KMS-11 (cell line): ENCODE measurements at regions not wholly inside any gene's neighbourhood (a gene's known extent, or its start where the extent isn't known, plus 50 kb on each side); places are given as distances from the start of the nearest gene placed in this dataset.

Experiments
- H2AFZ ChIP-seq: fragments of 200-600 bp; sonication (generic); 2 replicates; pipeline ENCODE4 v1.6.1; 2016; ENCODE audit warnings: antibody characterized with exemption, mixed run types, low read depth
- H3K27ac ChIP-seq: fragments of 200-600 bp; sonication (generic); 2 replicates; pipeline ENCODE4 v1.6.1; 2016; ENCODE audit warnings: mild to moderate bottlenecking, mixed run types
- H3K27me3 ChIP-seq: fragments of 200-600 bp; sonication (generic); 2 replicates; pipeline ENCODE4 v1.6.1; 2017; ENCODE audit warnings: mild to moderate bottlenecking, low read depth, mixed run types, moderate library complexity; ENCODE audit not compliant: insufficient read depth
- H3K36me3 ChIP-seq: fragments of 200-600 bp; sonication (generic); 2 replicates; pipeline ENCODE4 v1.6.1; 2017; ENCODE audit warnings: mild to moderate bottlenecking, mixed run types; ENCODE audit not compliant: insufficient read depth
- H3K4me1 ChIP-seq: fragments of 200-600 bp; sonication (generic); 2 replicates; pipeline ENCODE4 v1.6.1; 2016; ENCODE audit warnings: mild to moderate bottlenecking, low read depth, mixed run types; ENCODE audit not compliant: poor library complexity, severe bottlenecking
- H3K4me2 ChIP-seq: fragments of 200-600 bp; sonication (generic); 2 replicates; pipeline ENCODE4 v1.7.0; 2016; ENCODE audit warnings: mild to moderate bottlenecking, mixed run types
- H3K4me3 ChIP-seq: fragments of 200-600 bp; sonication (generic); IDR thresholded peaks from 2 replicates; pipeline ENCODE4 v1.6.1; 2017; ENCODE audit warnings: low read depth, low read length, mixed read lengths; ENCODE audit not compliant: insufficient read depth
- H3K79me2 ChIP-seq: fragments of 200-600 bp; sonication (generic); 2 replicates; pipeline ENCODE4 v1.6.1; 2016; ENCODE audit warnings: low read depth, mixed run types; ENCODE audit not compliant: insufficient read depth
- H3K9ac ChIP-seq: fragments of 200-600 bp; sonication (generic); 2 replicates; pipeline ENCODE4 v1.6.1; 2016; ENCODE audit warnings: mild to moderate bottlenecking, mixed run types
- H4K20me1 ChIP-seq: fragments of 200-600 bp; sonication (generic); 2 replicates; pipeline ENCODE4 v1.6.1; 2016; ENCODE audit warnings: mild to moderate bottlenecking, mixed run types; ENCODE audit not compliant: insufficient read depth
- TF ChIP-seq, protein P1 (sequence below): fragments of 200-600 bp; sonication (generic); conservative IDR thresholded peaks from 2 replicates; pipeline ENCODE4 v1.6.1; 2017; ENCODE audit warnings: low read depth, mild to moderate bottlenecking, antibody characterized with exemption, low read length, moderate library complexity, mixed read lengths

DNA sequence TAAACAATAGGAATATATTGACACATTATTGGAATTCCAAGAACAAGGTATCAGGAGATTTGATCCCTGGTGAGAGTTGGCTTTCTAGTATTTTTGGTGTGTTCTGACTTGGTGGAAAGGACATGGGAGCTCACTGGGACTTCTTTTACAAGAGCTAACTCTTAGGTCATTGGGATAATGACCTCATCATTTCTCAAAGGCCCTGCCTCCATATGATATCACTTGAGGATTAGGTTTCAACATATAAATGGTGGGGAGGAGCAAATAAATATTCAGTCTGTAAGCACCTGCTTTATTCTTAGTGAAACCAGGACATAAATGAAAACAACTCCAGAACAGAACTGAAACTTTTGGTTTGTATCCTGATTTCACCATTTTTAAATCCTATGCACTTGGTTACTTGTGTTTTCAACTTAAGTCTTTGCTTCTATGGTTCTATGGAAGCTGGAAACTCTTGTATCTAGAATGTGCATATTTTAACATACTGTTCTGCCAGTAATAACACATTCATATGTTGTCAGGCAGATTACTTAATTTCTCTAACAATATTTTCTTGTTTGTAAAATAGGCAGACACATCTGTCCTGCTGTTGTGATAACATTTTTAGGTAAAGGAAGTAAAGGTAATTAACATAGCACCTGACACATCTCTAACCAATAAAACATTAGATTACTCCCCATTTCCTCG, 1527.7 kb upstream of the CDH8 start:
- Histone ChIP-seq H3K4me2 (no peak overlapping the region), H3K4me1 (no peaks in the 10 kb centered on the region), H3K4me3 (no peak overlapping the region), H3K27ac (no peak overlapping the region), H3K9ac (no peak overlapping the region), H3K79me2 (no peaks in the 10 kb centered on the region), H3K36me3 (no peaks in the 10 kb centered on the region), H4K20me1 (no peaks in the 10 kb centered on the region), H2AFZ (no peak overlapping the region), H3K27me3 (no peaks in the 10 kb centered on the region)
- TF ChIP-seq, protein P1, sequence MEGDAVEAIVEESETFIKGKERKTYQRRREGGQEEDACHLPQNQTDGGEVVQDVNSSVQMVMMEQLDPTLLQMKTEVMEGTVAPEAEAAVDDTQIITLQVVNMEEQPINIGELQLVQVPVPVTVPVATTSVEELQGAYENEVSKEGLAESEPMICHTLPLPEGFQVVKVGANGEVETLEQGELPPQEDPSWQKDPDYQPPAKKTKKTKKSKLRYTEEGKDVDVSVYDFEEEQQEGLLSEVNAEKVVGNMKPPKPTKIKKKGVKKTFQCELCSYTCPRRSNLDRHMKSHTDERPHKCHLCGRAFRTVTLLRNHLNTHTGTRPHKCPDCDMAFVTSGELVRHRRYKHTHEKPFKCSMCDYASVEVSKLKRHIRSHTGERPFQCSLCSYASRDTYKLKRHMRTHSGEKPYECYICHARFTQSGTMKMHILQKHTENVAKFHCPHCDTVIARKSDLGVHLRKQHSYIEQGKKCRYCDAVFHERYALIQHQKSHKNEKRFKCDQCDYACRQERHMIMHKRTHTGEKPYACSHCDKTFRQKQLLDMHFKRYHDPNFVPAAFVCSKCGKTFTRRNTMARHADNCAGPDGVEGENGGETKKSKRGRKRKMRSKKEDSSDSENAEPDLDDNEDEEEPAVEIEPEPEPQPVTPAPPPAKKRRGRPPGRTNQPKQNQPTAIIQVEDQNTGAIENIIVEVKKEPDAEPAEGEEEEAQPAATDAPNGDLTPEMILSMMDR, result no peak

DNA sequence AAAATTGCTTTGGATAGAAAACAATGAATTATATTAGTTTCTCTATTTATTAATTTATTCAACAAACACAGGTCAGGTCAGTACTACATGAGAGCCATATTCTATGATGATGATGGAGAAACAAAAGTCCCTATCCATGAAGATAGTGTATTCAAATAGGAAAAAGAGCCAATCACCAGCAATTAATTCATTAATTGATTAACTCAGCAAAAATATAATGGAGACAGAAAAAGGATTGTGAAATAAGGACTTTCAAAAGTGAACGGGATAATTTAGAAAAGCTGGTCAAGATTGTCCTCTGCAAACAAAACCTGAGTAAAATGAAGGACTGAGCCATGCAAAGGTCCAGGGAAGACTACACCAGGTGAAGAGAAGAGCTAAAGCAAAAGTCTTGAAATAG, 1517.7 kb upstream of the CDH8 start:
- H2AFZ ChIP-seq, result no peak overlapping the region
- H4K20me1 ChIP-seq, result no peaks in the 10 kb centered on the region
- H3K4me3 ChIP-seq, result no peak overlapping the region
- no peak overlapping the region for H3K4me2 ChIP-seq
- no peaks in the 10 kb centered on the region for H3K79me2 ChIP-seq
- no peaks in the 10 kb centered on the region for H3K4me1 ChIP-seq
- TF ChIP-seq, protein P1, result no peak
- no peak overlapping the region for H3K27ac ChIP-seq
- no peaks in the 10 kb centered on the region for H3K36me3 ChIP-seq
- H3K9ac ChIP-seq, result no peak overlapping the region
- no peaks in the 10 kb centered on the region for H3K27me3 ChIP-seq

DNA sequence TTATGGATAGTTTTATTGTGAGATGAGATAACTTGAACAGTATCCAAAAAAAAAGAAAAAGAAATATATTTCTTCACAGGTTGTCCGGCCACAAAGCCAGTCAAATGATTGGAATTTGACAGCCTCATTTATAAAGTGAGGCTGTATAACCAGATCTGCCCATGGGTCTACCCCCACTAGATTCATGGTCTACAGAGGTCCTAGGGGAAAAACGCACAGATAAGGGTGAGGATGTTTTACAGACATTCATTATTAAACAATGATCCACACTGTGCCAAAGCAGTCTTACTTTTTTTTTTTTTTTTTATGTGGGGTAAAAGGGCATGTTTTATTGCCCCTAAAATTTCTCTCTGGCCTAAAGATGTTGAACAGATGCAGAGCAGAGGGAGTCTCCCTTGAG, 1503.0 kb upstream of the CDH8 start:
- no peaks in the 10 kb centered on the region for H3K27me3 ChIP-seq
- no peaks in the 10 kb centered on the region for H3K36me3 ChIP-seq
- H3K4me2 ChIP-seq, result no peak overlapping the region
- H3K4me3 ChIP-seq, result no peak overlapping the region
- no peak overlapping the region for H2AFZ ChIP-seq
- H3K79me2 ChIP-seq, result no peaks in the 10 kb centered on the region
- H3K4me1 ChIP-seq, result no peaks in the 10 kb centered on the region
- H3K9ac ChIP-seq, result no peak overlapping the region
- H3K27ac ChIP-seq, result no peak overlapping the region
- no peaks in the 10 kb centered on the region for H4K20me1 ChIP-seq
- TF ChIP-seq, protein P1, result no peak

DNA sequence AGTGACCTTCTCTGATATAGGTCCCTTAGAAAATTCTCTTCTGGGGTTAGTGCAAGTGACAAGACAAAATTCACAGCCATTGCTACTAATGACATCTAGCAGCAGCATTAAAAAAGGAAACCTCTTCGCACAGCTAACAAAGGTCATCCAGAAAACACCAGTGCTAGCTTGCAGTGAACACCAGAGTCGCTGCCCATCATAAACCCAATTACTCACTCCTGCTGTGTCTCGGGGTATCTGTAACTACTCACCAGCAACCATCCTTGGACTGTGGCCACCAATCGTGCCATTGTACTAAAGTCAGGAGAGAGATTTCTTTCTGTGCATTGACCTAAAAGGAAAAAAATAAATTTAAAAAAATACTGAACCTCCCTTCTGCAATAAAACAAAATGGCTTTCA, 1494.7 kb upstream of the CDH8 start:
- Histone ChIP-seq H3K4me3 (no peak overlapping the region), H3K4me1 (no peaks in the 10 kb centered on the region), H3K9ac (no peak overlapping the region), H3K4me2 (no peak overlapping the region), H2AFZ (no peak overlapping the region), H3K27me3 (no peaks in the 10 kb centered on the region), H3K79me2 (no peaks in the 10 kb centered on the region), H4K20me1 (no peaks in the 10 kb centered on the region), H3K27ac (no peak overlapping the region), H3K36me3 (no peaks in the 10 kb centered on the region)
- TF ChIP-seq, protein P1, result no peak
